ENCODE measurements at regions not wholly inside any gene's neighbourhood (a gene's known extent, or its start where the extent isn't known, plus 50 kb on each side); places are given as distances from the start of the nearest gene placed in this dataset.
"Not testable (repeated sequence)": the region's sequence is repeated elsewhere in the genome, so short reads cannot be mapped to it uniquely, and the experiment has no call there.

DNA sequence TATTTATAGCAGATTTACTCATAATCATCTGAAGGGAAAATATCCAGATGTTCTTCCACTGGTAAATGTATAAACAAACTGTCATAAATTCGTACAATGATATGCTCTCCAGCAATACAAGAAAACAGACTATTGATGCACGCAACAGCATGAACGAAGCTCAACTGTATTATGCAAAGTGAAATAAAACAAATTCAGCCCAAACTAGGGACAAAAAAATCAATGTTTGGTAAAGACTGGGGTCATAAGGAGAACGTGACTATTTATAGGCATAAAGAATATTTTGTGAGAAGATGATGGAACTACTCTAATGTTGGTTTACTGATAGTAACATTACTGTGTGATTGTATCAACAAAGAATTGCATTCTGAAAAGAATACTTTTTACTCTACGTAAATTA lies 1276.7 kb upstream of the DDX18 start:
- TF ChIP-seq, protein P1, sequence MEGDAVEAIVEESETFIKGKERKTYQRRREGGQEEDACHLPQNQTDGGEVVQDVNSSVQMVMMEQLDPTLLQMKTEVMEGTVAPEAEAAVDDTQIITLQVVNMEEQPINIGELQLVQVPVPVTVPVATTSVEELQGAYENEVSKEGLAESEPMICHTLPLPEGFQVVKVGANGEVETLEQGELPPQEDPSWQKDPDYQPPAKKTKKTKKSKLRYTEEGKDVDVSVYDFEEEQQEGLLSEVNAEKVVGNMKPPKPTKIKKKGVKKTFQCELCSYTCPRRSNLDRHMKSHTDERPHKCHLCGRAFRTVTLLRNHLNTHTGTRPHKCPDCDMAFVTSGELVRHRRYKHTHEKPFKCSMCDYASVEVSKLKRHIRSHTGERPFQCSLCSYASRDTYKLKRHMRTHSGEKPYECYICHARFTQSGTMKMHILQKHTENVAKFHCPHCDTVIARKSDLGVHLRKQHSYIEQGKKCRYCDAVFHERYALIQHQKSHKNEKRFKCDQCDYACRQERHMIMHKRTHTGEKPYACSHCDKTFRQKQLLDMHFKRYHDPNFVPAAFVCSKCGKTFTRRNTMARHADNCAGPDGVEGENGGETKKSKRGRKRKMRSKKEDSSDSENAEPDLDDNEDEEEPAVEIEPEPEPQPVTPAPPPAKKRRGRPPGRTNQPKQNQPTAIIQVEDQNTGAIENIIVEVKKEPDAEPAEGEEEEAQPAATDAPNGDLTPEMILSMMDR (IDR thresholded peaks at IDR 0.05; ENCODE audit: insufficient read depth, low read length, poor library complexity, severe bottlenecking): no peak
- no peak for TF ChIP-seq EZH2phosphoT487 (conservative IDR thresholded peaks at IDR 0.05; ENCODE audit: low read length)
- Histone ChIP-seq H3K27ac (ENCODE audit: low read depth, low read length) (no peak overlapping the region), H3F3A (ENCODE audit: insufficient read depth) (no peaks in the 10 kb centered on the region), H3K4me3 (ENCODE audit: insufficient read depth, low read length, poor library complexity, severe bottlenecking) (no peak overlapping the region), H3K9me3 (ENCODE audit: insufficient read depth, low read length) (no peaks in the 10 kb centered on the region), H3K36me3 (ENCODE audit: low read length) (no peaks in the 10 kb centered on the region), H3K79me2 (ENCODE audit: insufficient read depth, low read length) (no peaks in the 10 kb centered on the region), H4K20me1 (ENCODE audit: low read depth, low read length) (no peaks in the 10 kb centered on the region), H3K4me2 (ENCODE audit: low read depth, low read length, poor library complexity, severe bottlenecking) (no peak overlapping the region), H3K9ac (ENCODE audit: low read length) (no peak overlapping the region), H2AFZ (ENCODE audit: low read depth, low read length, severe bottlenecking) (no peak overlapping the region), H3K27me3 (ENCODE audit: low read length) (no peaks in the 10 kb centered on the region), H3K9me2 (replicated peaks; ENCODE audit: insufficient read depth, low read length) (no peaks in the 10 kb centered on the region)

DNA sequence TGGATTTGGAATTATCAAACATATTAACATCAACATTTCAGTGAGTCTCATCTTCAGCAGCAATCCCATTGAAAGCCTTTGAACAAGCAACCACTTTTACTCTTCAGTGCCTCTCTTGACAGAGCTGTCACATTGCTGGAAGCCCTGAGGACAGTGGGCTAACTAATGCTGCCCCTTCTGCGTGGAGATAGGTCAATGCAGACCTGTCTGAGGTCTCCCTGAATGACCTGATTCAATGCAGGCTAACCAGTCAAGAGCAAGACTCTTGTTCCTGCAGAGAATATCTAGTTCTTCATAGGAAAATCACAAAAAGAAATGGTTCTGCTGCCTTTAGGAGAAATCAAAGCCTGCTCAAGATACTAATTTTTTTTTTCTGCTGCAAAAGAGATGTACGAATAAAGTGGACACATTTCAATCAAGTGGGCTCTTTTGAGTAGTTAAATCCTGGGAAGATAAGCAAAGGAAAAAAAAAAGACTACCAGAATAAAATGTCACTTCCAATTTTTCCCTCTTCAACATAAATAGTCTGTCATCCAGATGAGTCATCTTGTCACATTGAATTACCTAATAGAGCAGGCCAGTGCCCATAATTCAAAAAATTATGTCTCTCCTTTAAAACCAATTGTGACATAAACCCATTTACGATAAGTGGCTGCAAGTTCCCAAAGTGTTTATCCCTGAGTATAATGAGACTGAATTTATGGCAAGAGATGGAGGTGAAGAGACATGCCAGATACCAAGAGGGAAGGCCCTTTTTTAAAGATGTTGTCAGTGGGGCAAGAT lies 1269.0 kb upstream of the DDX18 start:
- Histone ChIP-seq H3K36me3 (ENCODE audit: low read length) (no peaks in the 10 kb centered on the region), H3K9me3 (ENCODE audit: insufficient read depth, low read length) (no peaks in the 10 kb centered on the region), H3F3A (ENCODE audit: insufficient read depth) (no peaks in the 10 kb centered on the region), H3K27ac (ENCODE audit: low read depth, low read length) (no peak overlapping the region), H3K4me3 (ENCODE audit: insufficient read depth, low read length, poor library complexity, severe bottlenecking) (no peak overlapping the region), H3K9ac (ENCODE audit: low read length) (no peak overlapping the region), H3K9me2 (replicated peaks; ENCODE audit: insufficient read depth, low read length) (no peaks in the 10 kb centered on the region), H3K4me2 (ENCODE audit: low read depth, low read length, poor library complexity, severe bottlenecking) (no peak overlapping the region), H2AFZ (ENCODE audit: low read depth, low read length, severe bottlenecking) (no peak overlapping the region), H4K20me1 (ENCODE audit: low read depth, low read length) (no peaks in the 10 kb centered on the region), H3K27me3 (ENCODE audit: low read length) (no peaks in the 10 kb centered on the region), H3K79me2 (ENCODE audit: insufficient read depth, low read length) (no peaks in the 10 kb centered on the region)
- TF ChIP-seq EZH2phosphoT487 (conservative IDR thresholded peaks at IDR 0.05; ENCODE audit: low read length): no peak
- TF ChIP-seq, protein P1 (IDR thresholded peaks at IDR 0.05; ENCODE audit: insufficient read depth, low read length, poor library complexity, severe bottlenecking): no peak

DNA sequence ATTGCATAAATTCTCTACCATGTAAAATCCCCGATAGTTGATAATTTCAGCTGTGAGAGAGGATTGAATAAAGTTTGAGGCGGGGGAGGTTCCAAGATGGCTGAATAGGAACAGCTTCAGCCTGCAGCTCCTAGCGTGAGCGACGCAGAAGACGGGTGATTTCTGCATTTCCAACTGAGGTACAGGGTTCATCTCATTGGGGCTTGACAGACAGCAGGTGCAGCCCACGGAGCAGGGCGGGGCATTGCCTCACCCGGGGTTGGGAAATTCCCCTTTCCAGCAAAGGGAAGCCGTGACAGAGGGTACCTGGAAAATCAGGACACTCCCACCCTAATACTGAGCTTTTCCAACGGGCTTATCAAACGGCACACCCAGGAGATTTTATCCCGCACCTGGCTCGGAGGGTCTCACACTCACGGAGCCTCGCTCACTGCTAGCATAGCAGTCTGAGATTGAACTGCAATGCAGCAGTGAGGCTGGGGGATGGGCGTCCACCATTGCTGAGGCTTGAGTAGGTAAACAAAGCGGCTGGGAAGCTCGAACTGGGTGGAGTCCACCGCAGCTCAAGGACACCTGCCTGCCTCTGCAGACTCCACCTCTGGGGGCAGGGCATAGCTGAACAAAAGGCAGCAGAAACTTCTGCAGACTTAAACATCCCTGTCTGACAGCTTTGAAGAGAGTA lies 1261.6 kb upstream of the DDX18 start:
- not testable (repeated sequence) for H3K4me3 ChIP-seq (ENCODE audit: insufficient read depth, low read length, poor library complexity, severe bottlenecking); H3K27ac ChIP-seq (ENCODE audit: low read depth, low read length); H3K36me3 ChIP-seq (ENCODE audit: low read length); H3K9me3 ChIP-seq (ENCODE audit: insufficient read depth, low read length); H3K9ac ChIP-seq (ENCODE audit: low read length); H4K20me1 ChIP-seq (ENCODE audit: low read depth, low read length); H3K27me3 ChIP-seq (ENCODE audit: low read length); H3F3A ChIP-seq (ENCODE audit: insufficient read depth); H3K79me2 ChIP-seq (ENCODE audit: insufficient read depth, low read length); H2AFZ ChIP-seq (ENCODE audit: low read depth, low read length, severe bottlenecking); H3K4me2 ChIP-seq (ENCODE audit: low read depth, low read length, poor library complexity, severe bottlenecking); H3K9me2 ChIP-seq (replicated peaks; ENCODE audit: insufficient read depth, low read length)

DNA sequence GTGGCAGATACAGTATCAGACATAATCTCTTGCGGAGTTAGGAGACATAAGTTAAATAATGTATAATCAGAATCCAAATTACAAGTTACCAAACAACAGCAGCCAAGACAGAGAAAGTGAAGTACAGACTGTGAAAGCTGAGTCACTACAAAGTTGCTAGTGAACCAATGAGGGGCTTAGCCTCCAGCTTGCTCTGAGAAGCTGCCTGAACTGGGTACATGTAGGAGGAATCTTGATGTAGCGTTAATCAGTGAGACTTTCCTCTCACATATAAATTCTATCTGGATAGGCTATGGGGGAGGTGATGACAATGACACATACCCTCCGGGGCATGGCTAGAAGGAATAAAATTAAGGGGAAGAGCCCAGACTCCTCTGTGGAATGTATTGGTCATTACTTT lies 1234.3 kb upstream of the DDX18 start:
- TF ChIP-seq, protein P1 (IDR thresholded peaks at IDR 0.05; ENCODE audit: insufficient read depth, low read length, poor library complexity, severe bottlenecking): no peak
- no peak for TF ChIP-seq EZH2phosphoT487 (conservative IDR thresholded peaks at IDR 0.05; ENCODE audit: low read length)

More for the DNA sequence above, 1234.3 kb upstream of the DDX18 start:
- H3K4me3 ChIP-seq (ENCODE audit: insufficient read depth, low read length, poor library complexity, severe bottlenecking): no peak overlapping the region
- no peaks in the 10 kb centered on the region for H3K27me3 ChIP-seq (ENCODE audit: low read length)
- no peak overlapping the region for H3K4me2 ChIP-seq (ENCODE audit: low read depth, low read length, poor library complexity, severe bottlenecking)
- no peak overlapping the region for H3K9ac ChIP-seq (ENCODE audit: low read length)
- no peaks in the 10 kb centered on the region for H3K9me2 ChIP-seq (replicated peaks; ENCODE audit: insufficient read depth, low read length)
- H3K27ac ChIP-seq (ENCODE audit: low read depth, low read length): no peak overlapping the region
- H3F3A ChIP-seq (ENCODE audit: insufficient read depth): no peaks in the 10 kb centered on the region
- no peaks in the 10 kb centered on the region for H3K79me2 ChIP-seq (ENCODE audit: insufficient read depth, low read length)
- H3K36me3 ChIP-seq (ENCODE audit: low read length): no peaks in the 10 kb centered on the region
- H3K9me3 ChIP-seq (ENCODE audit: insufficient read depth, low read length): no peaks in the 10 kb centered on the region
- no peak overlapping the region for H2AFZ ChIP-seq (ENCODE audit: low read depth, low read length, severe bottlenecking)
- no peaks in the 10 kb centered on the region for H4K20me1 ChIP-seq (ENCODE audit: low read depth, low read length)
